PC-3 (cell line): ENCODE measurements at regions not wholly inside any gene's neighbourhood (a gene's known extent, or its start where the extent isn't known, plus 50 kb on each side); places are given as distances from the start of the nearest gene placed in this dataset.

Source experiments
- ATAC-seq: fragments of 200-7000 bp; cut with Tn5 transposase; 2 replicates; pipeline ENCODE4 v1.9.1; 2020; ENCODE audit warnings: mild to moderate bottlenecking, moderate library complexity
- BruUV-seq: library from RNA; stranded (reverse); fragments of 400-500 nt; replicated peaks from 2 replicates; lab custom pipeline; 2021; lab: Mats Ljungman, UMichigan
- CTCF ChIA-PET: fragments of 300-600 bp; sonication (Branson Sonifier 250); formaldehyde crosslinking; loops from one replicate; lab custom pipeline; 2022; ENCODE audit warnings: antibody characterized with exemption; lab: Charles Lee
- POLR2A ChIA-PET: fragments of 300-600 bp; sonication (Branson Sonifier 250); formaldehyde crosslinking; loops from one replicate; lab custom pipeline; 2022; ENCODE audit warnings: antibody characterized with exemption; ENCODE audit not compliant: unreplicated experiment; lab: Charles Lee
- DNase-seq: peaks from one replicate; pipeline ENCODE4 v3.0.0-alpha.2; 2015
- H2AFZ ChIP-seq: fragments of 300-600 bp; sonication (generic); 2 replicates; pipeline ENCODE4 v1.6.0; 2016; ENCODE audit warnings: antibody characterized with exemption, low read length
- H3F3A ChIP-seq: fragments of 300-600 bp; sonication (generic); one replicate; pipeline ENCODE4 v1.6.0; 2017; ENCODE audit warnings: antibody characterized with exemption, low read length, control low read depth, mild to moderate bottlenecking; ENCODE audit not compliant: unreplicated experiment
- H3K27ac ChIP-seq: fragments of 300-600 bp; sonication (generic); 2 replicates; pipeline ENCODE4 v1.5.1; 2016; ENCODE audit warnings: mild to moderate bottlenecking, low read length
- H3K27me3 ChIP-seq: fragments of 300-600 bp; sonication (generic); 2 replicates; pipeline ENCODE4 v1.6.1; 2016; ENCODE audit warnings: low read length, mixed read lengths
- H3K36me3 ChIP-seq: fragments of 300-600 bp; sonication (generic); 2 replicates; pipeline ENCODE4 v1.6.1; 2016; ENCODE audit warnings: low read depth, mixed run types, low read length, mixed read lengths
- H3K4me1 ChIP-seq: fragments of 300-600 bp; sonication (generic); 2 replicates; pipeline ENCODE4 v1.5.1; 2016; ENCODE audit warnings: low read length; ENCODE audit not compliant: insufficient read depth
- H3K4me2 ChIP-seq: fragments of 300-600 bp; sonication (generic); 2 replicates; pipeline ENCODE4 v1.6.0; 2016; ENCODE audit warnings: low read length
- H3K4me3 ChIP-seq: fragments of 300-600 bp; sonication (generic); 2 replicates; pipeline ENCODE4 v1.5.1; 2016; ENCODE audit warnings: mild to moderate bottlenecking, low read length, mixed read lengths
- H3K79me2 ChIP-seq: fragments of 300-600 bp; sonication (generic); 2 replicates; pipeline ENCODE4 v1.6.1; 2017; ENCODE audit warnings: low read length, mixed read lengths
- H3K9ac ChIP-seq: fragments of 300-600 bp; sonication (generic); 2 replicates; pipeline ENCODE4 v1.6.0; 2016; ENCODE audit warnings: mild to moderate bottlenecking, low read length
- H3K9me2 ChIP-seq: fragments of 300-600 bp; sonication (generic); replicated peaks from 2 replicates; pipeline ENCODE4 v1.6.1; 2016; ENCODE audit warnings: mixed run types, low read length, mixed read lengths
- H3K9me3 ChIP-seq: fragments of 300-600 bp; sonication (generic); 2 replicates; pipeline ENCODE4 v1.6.1; 2016; ENCODE audit warnings: low read length, mixed read lengths
- H4K20me1 ChIP-seq: fragments of 300-600 bp; sonication (generic); 2 replicates; pipeline ENCODE4 v1.6.1; 2016; ENCODE audit warnings: low read length, mixed read lengths
- EZH2 ChIP-seq: fragments of 300-600 bp; sonication (generic); IDR thresholded peaks from one replicate; pipeline ENCODE4 v1.6.1; 2017; ENCODE audit warnings: antibody characterized with exemption, mild to moderate bottlenecking, low read length; ENCODE audit not compliant: unreplicated experiment
- EZH2phosphoT487 ChIP-seq: fragments of 300-600 bp; sonication (generic); IDR thresholded peaks from 2 replicates; pipeline ENCODE4 v1.6.1; 2018; ENCODE audit warnings: mild to moderate bottlenecking, antibody characterized with exemption, low read length, borderline replicate concordance
- intact Hi-C: fragments of 100-400 bp; cut with micrococcal nuclease; formaldehyde crosslinking; loops from 2 replicates; pipeline ENCODE4 v1.9.0; 2023
- TF ChIP-seq, protein P1 (sequence below): fragments of 300-600 bp; sonication (generic); conservative IDR thresholded peaks from 2 replicates; pipeline ENCODE4 v1.5.1; 2017; ENCODE audit warnings: antibody characterized with exemption, low read depth, mild to moderate bottlenecking, low read length

DNA sequence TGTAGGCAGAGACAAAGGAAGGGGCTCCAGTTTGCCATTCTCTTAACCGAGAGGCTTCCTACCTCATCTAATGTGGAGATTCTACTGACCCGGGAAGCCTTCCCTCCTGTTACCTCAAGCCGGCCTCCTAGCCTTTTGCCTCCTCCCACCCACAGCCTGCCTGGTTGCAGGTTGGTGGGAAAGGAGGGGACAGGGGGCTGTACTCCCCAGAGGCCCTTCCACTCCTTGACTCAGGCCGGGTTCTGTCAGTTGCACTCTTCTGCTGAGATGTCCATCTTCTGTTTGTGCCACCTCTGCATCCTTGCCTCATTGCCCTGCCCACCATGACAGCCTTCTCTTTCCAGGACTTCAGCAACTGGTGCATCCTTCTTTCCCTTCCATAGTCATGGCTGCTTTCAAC is 98.0 kb upstream of the SLC44A3 start:
- ATAC-seq: no peak

DNA sequence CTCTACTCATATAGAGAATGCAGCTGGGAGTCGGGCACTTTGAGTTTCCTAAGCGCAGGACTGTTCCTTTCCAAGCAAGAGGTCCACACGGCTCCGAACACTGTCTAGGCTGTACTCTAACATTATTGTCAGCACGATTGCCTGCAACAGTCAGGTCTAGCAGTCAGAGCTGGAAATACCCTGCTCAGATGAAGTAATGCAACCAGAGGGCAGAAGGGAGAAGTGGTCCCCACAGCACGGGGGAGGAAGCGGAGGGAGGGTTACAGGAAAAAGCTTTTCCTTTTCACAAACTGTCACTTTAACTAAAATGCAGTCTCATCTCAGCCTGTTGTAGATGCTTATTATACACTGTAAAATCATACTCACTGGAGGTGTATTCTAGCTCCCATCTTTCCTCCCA is 98.9 kb upstream of the SLC44A3 start:
- no TSS peak for BruUV-seq
- no peak for DNase-seq
- Histone ChIP-seq H3K27ac (no peak overlapping the region), H3K9ac (no peak overlapping the region), H3K79me2 (no peaks in the 10 kb centered on the region), H3K4me1 (no peaks in the 10 kb centered on the region), H3K9me2 (no peaks in the 10 kb centered on the region), H3K36me3 (no peaks in the 10 kb centered on the region), H4K20me1 (no peaks in the 10 kb centered on the region), H3K4me3 (no peak overlapping the region), H3K27me3 (no peaks in the 10 kb centered on the region), H3K4me2 (no peak overlapping the region), H3K9me3 (no peaks in the 10 kb centered on the region), H3F3A (no peaks in the 10 kb centered on the region), H2AFZ (no peak overlapping the region)
- CTCF ChIA-PET: no interaction called here
- POLR2A ChIA-PET: no interaction called here
- intact Hi-C loops: no loop called here
- no peak for ATAC-seq
- no peak for TF ChIP-seq EZH2phosphoT487
- TF ChIP-seq EZH2: no peak
- TF ChIP-seq, protein P1, sequence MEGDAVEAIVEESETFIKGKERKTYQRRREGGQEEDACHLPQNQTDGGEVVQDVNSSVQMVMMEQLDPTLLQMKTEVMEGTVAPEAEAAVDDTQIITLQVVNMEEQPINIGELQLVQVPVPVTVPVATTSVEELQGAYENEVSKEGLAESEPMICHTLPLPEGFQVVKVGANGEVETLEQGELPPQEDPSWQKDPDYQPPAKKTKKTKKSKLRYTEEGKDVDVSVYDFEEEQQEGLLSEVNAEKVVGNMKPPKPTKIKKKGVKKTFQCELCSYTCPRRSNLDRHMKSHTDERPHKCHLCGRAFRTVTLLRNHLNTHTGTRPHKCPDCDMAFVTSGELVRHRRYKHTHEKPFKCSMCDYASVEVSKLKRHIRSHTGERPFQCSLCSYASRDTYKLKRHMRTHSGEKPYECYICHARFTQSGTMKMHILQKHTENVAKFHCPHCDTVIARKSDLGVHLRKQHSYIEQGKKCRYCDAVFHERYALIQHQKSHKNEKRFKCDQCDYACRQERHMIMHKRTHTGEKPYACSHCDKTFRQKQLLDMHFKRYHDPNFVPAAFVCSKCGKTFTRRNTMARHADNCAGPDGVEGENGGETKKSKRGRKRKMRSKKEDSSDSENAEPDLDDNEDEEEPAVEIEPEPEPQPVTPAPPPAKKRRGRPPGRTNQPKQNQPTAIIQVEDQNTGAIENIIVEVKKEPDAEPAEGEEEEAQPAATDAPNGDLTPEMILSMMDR: no peak

More for the DNA sequence above, 98.0 kb upstream of the SLC44A3 start:
- Histone ChIP-seq H3K4me2 (no peak overlapping the region), H3K27me3 (no peaks in the 10 kb centered on the region), H2AFZ (no peak overlapping the region), H3K9me2 (no peaks in the 10 kb centered on the region), H4K20me1 (no peaks in the 10 kb centered on the region), H3F3A (no peaks in the 10 kb centered on the region), H3K4me1 (peaks cover 7% of the 10 kb centered on the region), H3K4me3 (no peak overlapping the region), H3K9ac (no peak overlapping the region), H3K36me3 (no peaks in the 10 kb centered on the region), H3K27ac (no peak overlapping the region), H3K79me2 (no peaks in the 10 kb centered on the region), H3K9me3 (no peaks in the 10 kb centered on the region)
- intact Hi-C loops: no loop called here
- DNase-seq: no peak
- TF ChIP-seq EZH2: no peak
- no peak for TF ChIP-seq EZH2phosphoT487
- TF ChIP-seq, protein P1: no peak
- ChIA-PET POLR2A (no interaction called here), CTCF (no interaction called here)
- no TSS peak for BruUV-seq

DNA sequence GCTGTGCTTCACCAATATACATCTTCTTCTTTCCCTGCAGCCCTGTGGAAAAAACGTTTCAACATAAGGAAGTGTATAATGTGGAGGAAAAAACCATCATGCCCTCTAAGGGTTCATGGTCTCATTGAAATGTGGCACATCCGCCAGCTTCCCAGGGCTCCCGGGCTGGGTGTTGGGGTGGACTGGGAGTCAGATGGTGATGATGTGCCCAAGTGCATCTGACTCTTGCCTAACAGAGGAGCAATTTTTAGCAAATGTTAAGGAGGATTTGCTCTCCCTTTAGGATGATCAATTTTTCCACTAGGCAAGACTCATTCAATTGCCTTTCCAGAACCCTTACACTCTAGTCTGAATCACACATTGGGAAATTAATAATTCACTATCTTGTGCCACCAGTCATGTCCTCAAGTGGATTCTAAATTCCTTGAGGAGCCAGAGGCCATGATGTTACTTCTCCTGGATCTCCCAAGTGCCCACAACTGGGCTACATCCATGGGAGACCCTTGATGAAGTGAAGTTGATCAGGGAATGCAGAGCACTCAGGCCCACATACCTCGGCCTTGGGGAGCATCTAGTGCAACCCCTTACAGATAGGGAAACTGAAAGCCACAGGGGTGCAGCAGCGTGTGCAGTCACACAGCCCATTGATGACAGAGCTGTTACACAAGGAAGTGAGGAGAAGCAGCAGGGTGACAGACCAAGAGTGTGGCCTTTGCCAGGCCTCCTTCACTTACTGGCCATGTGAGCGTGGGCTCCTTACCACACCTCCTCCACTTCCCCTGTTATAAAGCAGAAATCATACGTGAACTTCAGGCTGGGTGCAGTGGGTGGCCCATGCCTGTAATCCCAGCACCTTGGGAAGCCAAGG is 100.0 kb upstream of the SLC44A3 start:
- POLR2A ChIA-PET: no interaction called here
- H3K27ac ChIP-seq: no peak overlapping the region
- intact Hi-C loops: no loop called here

More for the DNA sequence above, 100.0 kb upstream of the SLC44A3 start:
- no TSS peak for BruUV-seq
- Histone ChIP-seq H4K20me1 (no peaks in the 10 kb centered on the region), H2AFZ (no peak overlapping the region), H3K79me2 (no peaks in the 10 kb centered on the region), H3K4me3 (no peak overlapping the region), H3K4me1 (no peaks in the 10 kb centered on the region), H3K9me2 (no peaks in the 10 kb centered on the region), H3K4me2 (no peak overlapping the region), H3K36me3 (no peaks in the 10 kb centered on the region), H3F3A (no peaks in the 10 kb centered on the region), H3K9me3 (no peaks in the 10 kb centered on the region), H3K9ac (no peak overlapping the region), H3K27me3 (no peaks in the 10 kb centered on the region)
- CTCF ChIA-PET: no interaction called here
- TF ChIP-seq EZH2: no peak
- TF ChIP-seq, protein P1: no peak
- TF ChIP-seq EZH2phosphoT487: no peak
- ATAC-seq: no peak
- DNase-seq: no peak
